Activated T-cell treated with anti-CD3 and anti-CD28 coated beads, Interleukin-2, amount 50 U/mL, for 72 hours (primary cell): ENCODE measurements at regions not wholly inside any gene's neighbourhood (a gene's known extent, or its start where the extent isn't known, plus 50 kb on each side); places are given as distances from the start of the nearest gene placed in this dataset.

ENCODE experiments used
- ATAC-seq, 2 donors: fragments of 150-1000 bp; cut with Tn5 transposase; replicated peaks in 1 of 2; 2 replicates each; pipeline ENCODE4 v1.10.0; 2021; ENCODE audit warnings: moderate library complexity in 2 of 2, mild to moderate bottlenecking in 1 of 2
- DNase-seq, 2 donors: peaks; one replicate each; pipeline ENCODE4 v3.0.0; 2021 to 2022; ENCODE audit warnings: mixed read lengths in 1 of 2
- H3K27ac Mint-ChIP-seq: one replicate; pipeline ENCODE4 v1.8.0; 2022; ENCODE audit warnings: mild to moderate bottlenecking, moderate library complexity, mixed read lengths
- H3K27me3 Mint-ChIP-seq: one replicate; pipeline ENCODE4 v1.8.0; 2022; ENCODE audit warnings: low read depth, mixed read lengths
- H3K36me3 Mint-ChIP-seq, 2 donors: one replicate each; pipeline ENCODE4 v1.8.0; 2022; ENCODE audit warnings: mixed read lengths in 2 of 2, mild to moderate bottlenecking in 1 of 2; ENCODE audit not compliant: insufficient read depth in 2 of 2
- H3K4me1 Mint-ChIP-seq: one replicate; pipeline ENCODE4 v1.8.0; 2022; ENCODE audit warnings: low read depth, mixed read lengths
- H3K4me3 Mint-ChIP-seq, 2 donors: one replicate each; pipeline ENCODE4 v1.8.0; 2022; ENCODE audit warnings: mild to moderate bottlenecking in 2 of 2, mixed read lengths in 2 of 2, moderate library complexity in 2 of 2
- H3K9me3 Mint-ChIP-seq, 2 donors: one replicate each; pipeline ENCODE4 v1.8.0; 2022; ENCODE audit warnings: mixed read lengths in 2 of 2

DNA sequence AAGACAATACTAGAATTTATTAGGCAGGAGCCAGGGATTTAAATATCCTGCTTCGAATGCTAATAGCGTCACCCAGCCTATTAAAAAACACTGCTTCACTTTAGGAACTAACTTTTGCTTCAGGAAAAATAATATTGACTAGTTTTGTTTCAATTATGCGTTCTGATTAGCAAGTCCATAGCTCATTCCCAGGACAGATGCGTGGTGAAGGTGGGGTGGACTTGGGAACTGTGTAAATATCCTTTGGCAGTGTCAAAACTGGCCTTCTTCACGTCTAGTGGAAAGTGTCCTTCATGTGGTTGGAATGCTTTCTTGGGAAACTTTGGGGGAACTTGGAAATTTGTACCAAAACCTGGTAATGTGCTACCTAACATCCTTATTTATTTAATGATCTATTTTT is 474.8 kb upstream of the NOVA1 start:
- Mint-ChIP-seq H3K4me3 (no peak overlapping the region), H3K27me3 (no peaks in the 10 kb centered on the region), H3K4me1 (no peaks in the 10 kb centered on the region), H3K9me3 (peaks cover 10 to 11% of the 10 kb centered on the region in 2 donors), H3K27ac (no peak overlapping the region), H3K36me3 (peaks cover 0 to 1% of the 10 kb centered on the region in 2 donors)
- DNase-seq (no peak), ATAC-seq (no peak)

DNA sequence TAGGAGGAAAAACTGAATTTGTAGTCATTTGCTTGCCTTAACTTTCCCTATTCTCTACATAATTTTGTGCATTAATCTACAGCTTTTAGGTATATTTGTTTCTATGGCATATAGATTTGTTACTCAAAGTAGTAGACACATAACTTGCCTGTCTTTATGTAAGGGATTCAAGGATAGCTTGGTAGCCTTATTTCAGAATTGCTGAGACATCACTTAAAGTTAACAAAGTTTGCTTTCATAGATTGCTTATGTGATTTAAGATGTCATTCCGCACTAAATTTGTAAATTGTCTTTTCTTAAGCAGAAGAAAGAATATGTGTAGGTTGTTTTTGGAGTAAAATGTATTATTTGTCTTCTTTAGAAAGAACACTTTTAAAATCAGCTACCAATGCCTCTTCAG is 477.7 kb upstream of the NOVA1 start:
- ATAC-seq: no peak
- Mint-ChIP-seq H3K27ac (no peak overlapping the region), H3K36me3 (peaks cover 0 to 1% of the 10 kb centered on the region in 2 donors), H3K9me3 (peaks cover 12% of the 10 kb centered on the region in 2 donors), H3K4me1 (no peaks in the 10 kb centered on the region), H3K4me3 (no peak overlapping the region), H3K27me3 (no peaks in the 10 kb centered on the region)
- no peak for DNase-seq

DNA sequence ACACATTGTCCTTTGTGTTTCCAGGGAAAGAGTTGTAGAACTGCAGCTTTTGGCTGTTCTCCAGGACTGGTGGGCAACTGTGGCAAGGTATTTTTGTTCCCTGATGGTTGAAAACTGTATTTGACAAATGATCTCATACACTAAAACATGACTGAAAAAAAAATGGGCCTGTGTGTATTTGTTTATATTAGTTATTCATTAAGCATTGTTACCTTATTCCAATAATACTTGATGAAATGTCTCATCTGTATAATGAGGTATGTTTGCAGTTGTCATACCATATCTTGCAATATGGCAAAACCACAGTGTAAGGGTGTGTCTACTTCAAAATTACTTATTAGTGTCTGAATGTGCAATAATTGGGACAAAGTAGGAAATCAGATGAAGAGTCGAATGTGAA is 479.4 kb upstream of the NOVA1 start:
- Mint-ChIP-seq H3K27me3 (no peaks in the 10 kb centered on the region), H3K4me3 (no peak overlapping the region), H3K36me3 (no peaks in the 10 kb centered on the region), H3K27ac (no peak overlapping the region), H3K9me3 (peaks cover 10 to 12% of the 10 kb centered on the region in 2 donors), H3K4me1 (no peaks in the 10 kb centered on the region)
- ATAC-seq (no peak), DNase-seq (no peak)

DNA sequence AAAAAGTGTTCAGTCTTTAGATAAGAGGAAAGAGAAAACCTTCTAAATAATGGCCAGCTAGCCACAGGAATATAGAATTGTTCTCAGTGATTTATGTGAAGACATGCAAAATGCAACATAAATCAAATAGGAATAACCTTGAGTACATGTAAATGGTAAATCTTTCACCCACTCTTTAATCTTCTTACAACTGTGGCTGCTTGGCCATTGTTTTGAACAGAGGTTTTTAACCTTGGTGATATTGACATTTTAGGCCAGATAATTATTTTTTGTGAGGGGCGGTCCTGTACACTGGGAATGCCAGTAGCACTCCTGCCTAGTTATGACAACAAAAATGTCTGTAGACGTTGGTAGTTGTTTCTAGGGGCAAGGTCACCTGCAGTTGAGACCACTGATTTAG is 479.9 kb upstream of the NOVA1 start:
- Mint-ChIP-seq H3K4me1 (no peaks in the 10 kb centered on the region), H3K27me3 (no peaks in the 10 kb centered on the region), H3K27ac (no peak overlapping the region), H3K9me3 (peaks cover 10 to 12% of the 10 kb centered on the region in 2 donors), H3K36me3 (no peaks in the 10 kb centered on the region), H3K4me3 (no peak overlapping the region)
- no peak for DNase-seq
- no peak for ATAC-seq

DNA sequence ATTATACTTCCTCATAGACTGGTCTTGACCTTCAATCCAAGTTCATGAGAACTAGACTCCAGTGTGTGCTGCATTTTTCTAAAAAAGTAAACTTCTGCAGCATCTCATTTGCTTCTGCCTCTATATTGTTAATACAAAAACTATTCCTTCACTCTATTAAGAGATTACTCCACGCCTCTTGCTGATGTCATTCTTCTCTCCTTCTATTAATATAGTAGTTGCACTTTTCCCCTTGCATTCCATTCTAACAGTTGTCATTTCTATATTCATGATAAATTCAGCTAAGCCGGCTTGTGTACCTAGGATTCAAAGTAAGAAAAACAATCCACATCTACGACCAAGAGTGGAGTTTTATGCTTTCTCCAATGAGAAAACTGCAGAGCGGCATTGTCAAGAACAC is 480.4 kb upstream of the NOVA1 start:
- H3K4me1 Mint-ChIP-seq: no peaks in the 10 kb centered on the region
- no peaks in the 10 kb centered on the region for H3K36me3 Mint-ChIP-seq
- ATAC-seq (no peak), DNase-seq (no peak)
- H3K27ac Mint-ChIP-seq: no peak overlapping the region
- H3K27me3 Mint-ChIP-seq: no peaks in the 10 kb centered on the region
- peaks cover 12 to 13% of the 10 kb centered on the region in 2 donors for H3K9me3 Mint-ChIP-seq
- no peak overlapping the region for H3K4me3 Mint-ChIP-seq

DNA sequence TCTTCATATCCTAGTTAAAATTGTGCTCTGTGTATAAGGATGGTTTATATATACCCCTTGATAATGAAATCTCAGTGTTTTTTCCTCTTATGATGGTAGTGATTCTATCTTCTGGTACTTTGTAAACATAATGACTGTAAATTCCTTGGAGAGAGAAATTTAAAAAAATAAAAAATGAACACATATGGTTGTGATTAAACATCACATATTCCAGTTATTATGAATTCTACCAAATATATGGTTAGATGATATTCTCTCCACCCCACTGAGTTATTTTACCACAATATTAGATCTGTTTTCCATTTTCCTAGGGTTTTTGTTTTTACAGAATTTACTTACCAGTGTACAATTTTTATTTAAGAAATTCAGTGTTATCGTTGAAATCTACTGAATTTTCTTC is 481.9 kb upstream of the NOVA1 start:
- H3K4me3 Mint-ChIP-seq: no peak overlapping the region
- H3K4me1 Mint-ChIP-seq: no peaks in the 10 kb centered on the region

DNA sequence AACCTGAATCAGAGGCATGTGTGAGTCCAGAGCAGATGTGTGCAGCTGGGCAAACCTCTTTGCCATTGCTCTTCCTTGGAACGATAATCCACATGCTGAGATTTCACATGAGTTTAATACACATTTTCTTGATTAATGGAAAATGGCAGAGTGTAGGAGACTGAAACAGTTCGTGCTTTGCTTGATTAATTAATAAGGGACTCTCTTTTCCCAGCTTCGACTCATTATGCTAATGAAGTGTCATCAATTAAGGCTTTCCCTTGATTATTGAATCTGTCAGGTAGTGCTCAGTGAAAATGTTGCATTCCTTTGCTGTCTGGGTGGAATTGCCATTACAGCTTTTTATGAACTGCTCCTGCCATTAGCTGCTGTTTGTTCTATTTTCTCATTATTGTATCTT is 487.7 kb upstream of the NOVA1 start:
- no peaks in the 10 kb centered on the region for H3K36me3 Mint-ChIP-seq
- ATAC-seq: no peak
- H3K9me3 Mint-ChIP-seq: peaks cover 2 to 5% of the 10 kb centered on the region in 2 donors
- no peak overlapping the region for H3K4me3 Mint-ChIP-seq
- DNase-seq: no peak
- H3K4me1 Mint-ChIP-seq: no peaks in the 10 kb centered on the region
- no peak overlapping the region for H3K27ac Mint-ChIP-seq
- H3K27me3 Mint-ChIP-seq: no peaks in the 10 kb centered on the region

More for the DNA sequence above, 481.9 kb upstream of the NOVA1 start:
- DNase-seq (no peak), ATAC-seq (no peak)
- Mint-ChIP-seq H3K9me3 (peaks cover 10 to 11% of the 10 kb centered on the region in 2 donors), H3K27me3 (no peaks in the 10 kb centered on the region), H3K36me3 (no peaks in the 10 kb centered on the region), H3K27ac (no peak overlapping the region)

DNA sequence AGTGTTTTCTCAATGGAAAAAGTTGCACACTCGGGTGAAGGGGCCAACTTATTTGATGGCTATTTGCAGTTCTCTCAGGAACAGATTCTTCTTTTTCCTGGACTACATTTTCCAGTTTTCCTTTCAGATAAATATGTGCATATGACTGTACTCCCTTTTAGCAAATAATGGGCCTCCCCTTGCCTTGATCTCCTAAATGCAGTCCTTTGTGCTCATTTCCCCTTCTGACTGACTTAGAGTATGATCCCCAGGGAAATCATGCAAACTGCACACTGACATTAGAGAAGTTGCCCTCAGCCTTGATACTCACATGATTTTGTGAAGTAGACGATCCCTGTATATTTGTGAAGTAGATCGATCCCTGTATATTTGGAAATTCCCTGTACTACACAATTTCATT is 492.9 kb upstream of the NOVA1 start:
- H3K27ac Mint-ChIP-seq: no peak overlapping the region
- no peak overlapping the region for H3K4me3 Mint-ChIP-seq
- no peak for ATAC-seq
- no peaks in the 10 kb centered on the region for H3K4me1 Mint-ChIP-seq
- peaks cover 2% of the 10 kb centered on the region in 2 donors for H3K9me3 Mint-ChIP-seq
- peaks cover 0 to 1% of the 10 kb centered on the region in 2 donors for H3K36me3 Mint-ChIP-seq
- no peak for DNase-seq
- no peaks in the 10 kb centered on the region for H3K27me3 Mint-ChIP-seq

DNA sequence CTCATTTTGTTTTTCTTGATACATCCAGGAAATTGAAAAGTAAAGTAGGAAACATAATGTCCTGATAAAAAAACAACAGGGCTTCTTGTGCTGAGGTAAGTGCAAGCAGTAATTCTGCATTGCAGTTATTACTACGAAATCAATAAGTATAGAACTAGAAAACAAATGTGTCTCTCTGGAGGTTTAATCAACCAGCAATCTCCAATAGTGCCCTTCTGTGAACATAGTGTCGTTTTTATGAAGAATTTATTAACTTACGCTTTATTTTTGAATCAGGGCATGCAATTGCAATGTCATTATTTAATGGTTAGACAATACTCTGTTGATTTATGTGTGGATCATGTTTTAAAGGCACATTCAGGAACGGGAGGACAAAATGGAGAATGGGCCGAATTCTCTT is 494.1 kb upstream of the NOVA1 start:
- Mint-ChIP-seq H3K4me1 (no peaks in the 10 kb centered on the region), H3K27ac (no peak overlapping the region), H3K36me3 (peaks cover 0 to 1% of the 10 kb centered on the region in 2 donors), H3K4me3 (no peak overlapping the region), H3K27me3 (no peaks in the 10 kb centered on the region), H3K9me3 (peaks cover 5 to 7% of the 10 kb centered on the region in 2 donors)
- no peak for DNase-seq
- no peak for ATAC-seq

DNA sequence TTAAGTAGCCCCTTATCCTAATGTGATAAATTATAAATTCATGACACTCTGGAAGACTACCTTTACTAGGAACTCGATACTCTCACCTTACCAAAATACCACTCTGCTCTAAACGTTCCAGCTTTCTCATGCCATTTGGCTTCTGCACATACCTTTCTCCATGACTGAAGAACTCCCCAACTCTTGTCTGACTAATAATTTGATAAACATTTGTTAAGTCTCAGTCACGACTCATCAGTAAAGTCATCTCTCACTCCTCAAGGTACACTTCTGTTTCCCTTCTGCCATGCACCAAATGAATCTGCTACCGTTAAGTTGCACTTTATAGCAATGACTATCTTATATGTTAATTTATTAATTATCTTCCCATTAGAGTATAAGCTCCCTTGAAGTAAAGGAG is 498.3 kb upstream of the NOVA1 start:
- Mint-ChIP-seq H3K36me3 (peaks cover 4 to 6% of the 10 kb centered on the region in 2 donors), H3K4me1 (no peaks in the 10 kb centered on the region), H3K9me3 (peaks cover 6 to 19% of the 10 kb centered on the region in 2 donors), H3K27ac (no peak overlapping the region), H3K27me3 (no peaks in the 10 kb centered on the region), H3K4me3 (no peak overlapping the region)
- ATAC-seq: no peak
- DNase-seq: no peak

DNA sequence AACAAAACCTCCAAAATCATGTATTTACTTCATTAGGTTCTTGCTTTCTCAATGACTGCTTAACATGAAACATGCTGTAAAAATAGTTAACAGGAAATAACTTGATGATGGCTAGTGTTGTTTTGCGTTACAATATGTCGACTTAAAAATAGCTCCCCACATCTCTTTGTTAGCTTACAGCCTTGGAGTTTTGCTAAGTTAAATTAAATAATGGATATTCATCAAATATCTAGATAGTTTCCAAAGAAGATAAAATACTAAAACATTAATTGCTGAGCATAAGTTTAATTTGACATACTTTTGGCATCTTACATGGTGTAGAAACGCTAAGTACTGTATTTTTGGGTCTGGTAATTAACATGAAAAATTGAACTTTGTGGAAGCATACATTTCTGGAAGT is 500.6 kb upstream of the NOVA1 start:
- Mint-ChIP-seq H3K27ac (no peak overlapping the region), H3K36me3 (peaks cover 3 to 6% of the 10 kb centered on the region in 2 donors), H3K9me3 (peaks cover 4 to 21% of the 10 kb centered on the region in 2 donors), H3K4me3 (no peak overlapping the region), H3K27me3 (no peaks in the 10 kb centered on the region), H3K4me1 (no peaks in the 10 kb centered on the region)
- no peak for ATAC-seq
- no peak for DNase-seq

DNA sequence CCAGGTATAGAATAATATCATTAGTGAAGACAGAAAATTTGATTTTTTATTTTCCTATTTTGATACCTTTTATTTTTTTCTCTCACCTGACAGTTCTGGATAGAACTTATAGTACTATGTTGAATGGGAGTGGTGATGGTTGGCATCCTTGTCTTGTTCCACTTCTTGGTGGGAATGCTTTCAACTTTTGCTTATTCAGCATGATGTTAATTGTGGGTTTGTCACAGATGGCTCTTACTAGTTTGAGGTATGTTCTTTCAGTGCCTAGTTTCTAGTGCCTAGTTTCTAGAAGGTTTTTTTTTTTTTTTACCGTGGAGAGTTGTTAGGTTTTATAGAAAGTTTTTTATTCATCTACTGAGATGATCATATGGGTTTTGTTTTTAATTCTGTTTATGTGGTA is 516.3 kb upstream of the NOVA1 start:
- DNase-seq (no peak), ATAC-seq (no peak)
- Mint-ChIP-seq H3K27me3 (no peaks in the 10 kb centered on the region), H3K36me3 (no peaks in the 10 kb centered on the region), H3K4me3 (no peak overlapping the region), H3K9me3 (peaks cover 2 to 13% of the 10 kb centered on the region in 2 donors), H3K27ac (no peak overlapping the region), H3K4me1 (no peaks in the 10 kb centered on the region)

DNA sequence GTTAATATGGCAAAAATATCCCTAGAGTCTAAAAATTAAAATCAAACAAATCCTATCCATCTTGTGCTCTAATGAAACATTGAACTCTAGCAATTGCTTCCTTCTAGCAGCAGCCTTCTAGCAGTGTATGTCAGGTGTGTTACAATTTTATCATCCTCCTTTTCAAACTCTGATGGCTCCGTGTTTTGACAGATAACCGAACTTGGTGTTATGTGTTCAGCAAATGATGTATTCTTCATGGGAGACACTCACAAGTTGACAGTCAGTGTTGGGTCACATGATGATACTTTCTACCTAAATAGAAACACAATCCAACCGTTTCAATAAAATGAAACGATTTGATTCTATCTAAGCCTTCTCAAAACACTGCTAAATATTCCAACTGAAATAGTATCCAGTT is 525.3 kb upstream of the NOVA1 start:
- Mint-ChIP-seq H3K27ac (no peak overlapping the region), H3K4me3 (no peak overlapping the region), H3K4me1 (no peaks in the 10 kb centered on the region), H3K36me3 (peaks cover 4 to 7% of the 10 kb centered on the region in 2 donors), H3K9me3 (peaks cover 11 to 20% of the 10 kb centered on the region in 2 donors), H3K27me3 (no peaks in the 10 kb centered on the region)
- DNase-seq (no peak), ATAC-seq (no peak)

DNA sequence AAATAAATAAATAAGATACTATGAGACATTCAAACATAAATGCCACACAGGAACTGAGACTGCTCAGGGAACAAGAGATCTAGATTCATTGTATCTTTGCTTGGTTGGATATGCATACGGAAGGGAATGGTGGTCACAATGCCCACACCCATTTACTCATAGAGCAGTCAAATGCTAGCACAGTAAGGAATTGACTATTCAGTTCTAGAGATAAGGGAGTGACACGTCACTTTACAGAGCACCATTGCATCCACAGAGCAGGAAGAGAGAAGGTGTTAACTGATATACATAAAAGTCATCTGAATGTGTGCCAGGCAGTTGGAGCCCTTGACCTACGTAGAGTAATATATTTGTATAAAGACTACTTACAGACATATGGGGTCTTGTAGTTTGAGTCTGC is 530.0 kb upstream of the NOVA1 start:
- DNase-seq (no peak), ATAC-seq (no peak)
- no peak overlapping the region for H3K4me3 Mint-ChIP-seq
- no peak overlapping the region for H3K27ac Mint-ChIP-seq
- H3K27me3 Mint-ChIP-seq: no peaks in the 10 kb centered on the region
- H3K9me3 Mint-ChIP-seq: peaks cover 11 to 15% of the 10 kb centered on the region in 2 donors
- no peaks in the 10 kb centered on the region for H3K4me1 Mint-ChIP-seq
- H3K36me3 Mint-ChIP-seq: peaks cover 2 to 4% of the 10 kb centered on the region in 2 donors
